K562 (cell line): ENCODE measurements at regions not wholly inside any gene's neighbourhood (a gene's known extent, or its start where the extent isn't known, plus 50 kb on each side); places are given as distances from the start of the nearest gene placed in this dataset.

Source experiments
- ATAC-seq: fragments of 200-7000 bp; cut with Tn5 transposase; 3 replicates; pipeline ENCODE4 v1.9.1; 2020; ENCODE audit warnings: moderate library complexity
- BruUV-seq: library from RNA; stranded (reverse); fragments of 400-500 nt; replicated peaks from 2 replicates; lab custom pipeline; 2021; lab: Mats Ljungman, UMichigan
- CTCF ChIA-PET: fragments of 300-600 bp; formaldehyde crosslinking; extraction: SDS; loops from one replicate; lab custom pipeline; 2021; ENCODE audit warnings: low intra/inter-chr PET ratio; lab: Yijun Ruan, JAX
- POLR2A ChIA-PET: fragments of 300-600, 350-650 bp; sonication (Branson Sonifier 250); formaldehyde crosslinking; extraction: SDS; loops from one replicate; lab custom pipeline; 2021; ENCODE audit warnings: antibody characterized with exemption, inconsistent platforms; lab: Yijun Ruan, JAX
- DNase-seq, 4 experiments: peaks; one replicate each; pipeline versions ENCODE4 v3.0.0 to v3.0.0-alpha.2; 2011 to 2018; ENCODE audit warnings: low spot score in 3 of 4, mixed read lengths in 3 of 4; ENCODE audit errors: extremely low read depth in 1 of 4
- FAIRE-seq: peaks from 2 replicates; lab custom pipeline; 2011; peaks lifted over from hg19 to GRCh38; lab: Jason Lieb, UNC
- H2AFZ ChIP-seq: 2 replicates; pipeline ENCODE4 v1.6.0; 2011; ENCODE audit warnings: low read depth, low read length, control low read depth, inconsistent platforms
- H3K27ac ChIP-seq: fragments of 200-600 bp; 3 replicates; pipeline ENCODE4 v1.8.0; 2011; ENCODE audit warnings: low read depth, mild to moderate bottlenecking, control low read depth, inconsistent platforms, low read length, moderate library complexity, mixed read lengths; ENCODE audit errors: extremely low read depth
- H3K27me3 ChIP-seq, 2 experiments: fragments of 300-600 bp in 1 of 2; 2 replicates in 1 of 2; 3 replicates in 1 of 2; pipeline versions ENCODE4 v1.6.0 to v1.8.0; 2011; ENCODE audit warnings: inconsistent platforms in 2 of 2, low read length in 2 of 2, mild to moderate bottlenecking in 1 of 2, mixed read lengths in 1 of 2, moderate library complexity in 1 of 2; ENCODE audit not compliant: control insufficient read depth in 2 of 2, insufficient read depth in 2 of 2
- H3K36me3 ChIP-seq: fragments of 300-600 bp; 3 replicates; pipeline ENCODE4 v1.8.0; 2011; ENCODE audit warnings: mild to moderate bottlenecking, low read length, inconsistent platforms; ENCODE audit not compliant: control insufficient read depth, insufficient read depth
- H3K4me1 ChIP-seq, 2 experiments: fragments of 200-600 bp in 1 of 2; replicated peaks in 1 of 2; 2 replicates in 1 of 2; 3 replicates in 1 of 2; pipeline versions ENCODE4 v1.5.1 to v1.8.0; 2011; ENCODE audit warnings: inconsistent platforms in 2 of 2, low read length in 2 of 2, mild to moderate bottlenecking in 1 of 2, mixed read lengths in 1 of 2, moderate library complexity in 1 of 2; ENCODE audit not compliant: control insufficient read depth in 2 of 2, insufficient read depth in 2 of 2
- H3K4me2 ChIP-seq: 2 replicates; pipeline ENCODE4 v1.6.1; 2011; ENCODE audit warnings: low read length, control low read depth, inconsistent platforms, mixed read lengths; ENCODE audit not compliant: insufficient read depth
- H3K4me3 ChIP-seq: fragments of 200-600 bp; sonication (generic), shearing (Covaris generic); 2 replicates; pipeline ENCODE4 v1.5.1; 2016; ENCODE audit warnings: control low read depth, inconsistent platforms
- H3K79me2 ChIP-seq: fragments of 200-600 bp; 3 replicates; pipeline ENCODE4 v1.8.0; 2011; ENCODE audit warnings: low read length, inconsistent platforms; ENCODE audit not compliant: control insufficient read depth, insufficient read depth
- H3K9ac ChIP-seq, 2 experiments: 2 replicates each; pipeline versions ENCODE4 v1.6.0 to v1.6.1; 2011; ENCODE audit warnings: low read depth in 2 of 2, low read length in 2 of 2, control low read depth in 1 of 2, inconsistent platforms in 1 of 2, mild to moderate bottlenecking in 1 of 2, mixed read lengths in 1 of 2; ENCODE audit not compliant: insufficient read depth in 1 of 2
- H3K9me1 ChIP-seq: one replicate; pipeline ENCODE4 v1.6.0; 2011; ENCODE audit warnings: inconsistent platforms, mild to moderate bottlenecking, low read length, moderate library complexity; ENCODE audit not compliant: control insufficient read depth, insufficient read depth
- H3K9me3 ChIP-seq: replicated peaks from 2 replicates; pipeline ENCODE4 v1.5.1; 2011; ENCODE audit warnings: low read depth, low read length, inconsistent platforms; ENCODE audit not compliant: control insufficient read depth, insufficient read depth
- H4K20me1 ChIP-seq: replicated peaks from 2 replicates; pipeline ENCODE4 v1.6.1; 2011; ENCODE audit warnings: low read length, inconsistent platforms, mixed read lengths; ENCODE audit not compliant: control insufficient read depth, insufficient read depth
- BRCA1 ChIP-seq, 2 experiments: fragments of 450-650 bp in 1 of 2; sonication (generic) in 1 of 2; formaldehyde crosslinking in 1 of 2; IDR thresholded peaks; 2 replicates each; pipeline versions ENCODE4 v1.5.0 to v1.6.1; 2017 to 2020; ENCODE audit warnings: mild to moderate bottlenecking in 1 of 2, missing genetic modification reagents in 1 of 2
- E2F3 ChIP-seq: fragments of 250-450 bp; sonication (Bioruptor Pico); IDR thresholded peaks from 2 replicates; pipeline ENCODE4 v1.4.0; 2020; ENCODE audit warnings: mild to moderate bottlenecking
- ELK3 ChIP-seq: fragments of 450-650 bp; formaldehyde crosslinking; IDR thresholded peaks from 2 replicates; pipeline ENCODE4 v1.4.0; 2020; ENCODE audit warnings: mild to moderate bottlenecking
- GABPB2 ChIP-seq: fragments of 250-450 bp; sonication (Bioruptor Pico); conservative IDR thresholded peaks from 2 replicates; pipeline ENCODE4 v1.5.1; 2021; ENCODE audit warnings: mild to moderate bottlenecking
- GATAD2B ChIP-seq: fragments of 450-650 bp; IDR thresholded peaks from 2 replicates; pipeline ENCODE4 v1.6.1; 2017; ENCODE audit warnings: mild to moderate bottlenecking, borderline replicate concordance
- HDAC1 ChIP-seq, 2 experiments: fragments of 450-650 bp; IDR thresholded peaks; 2 replicates each; pipeline ENCODE4 v1.6.1; 2016 to 2017; ENCODE audit warnings: inconsistent platforms in 1 of 2, mild to moderate bottlenecking in 1 of 2, moderate library complexity in 1 of 2
- KLF1 ChIP-seq: fragments of 450-650 bp; IDR thresholded peaks from 2 replicates; pipeline ENCODE4 v1.6.1; 2016; ENCODE audit warnings: missing genetic modification characterization, missing compliant biosample characterization
- MBD2 ChIP-seq: sonication (generic); IDR thresholded peaks from 2 replicates; pipeline ENCODE4 v1.6.1; 2016; ENCODE audit warnings: low read depth, borderline replicate concordance
- MYBL2 ChIP-seq, 2 experiments: fragments of 450-650 bp in 1 of 2; sonication (generic) in 1 of 2; formaldehyde crosslinking in 1 of 2; IDR thresholded peaks; 2 replicates each; pipeline versions ENCODE4 v1.6.1 to v1.8.1; 2017 to 2022; ENCODE audit warnings: borderline replicate concordance in 1 of 2, inconsistent platforms in 1 of 2, low read depth in 1 of 2, mild to moderate bottlenecking in 1 of 2, missing genetic modification reagents in 1 of 2, moderate library complexity in 1 of 2
- NRF1 ChIP-seq, 2 experiments: fragments of 450-650 bp; IDR thresholded peaks in 1 of 2; conservative IDR thresholded peaks in 1 of 2; 2 replicates each; pipeline ENCODE4 v1.6.1; 2014; ENCODE audit warnings: mild to moderate bottlenecking in 2 of 2
- RAD51 ChIP-seq: fragments of 450-650 bp; IDR thresholded peaks from 2 replicates; pipeline ENCODE4 v1.7.1; 2016; ENCODE audit warnings: low read depth, mild to moderate bottlenecking, borderline replicate concordance
- SAP30 ChIP-seq: fragments of 200-600 bp; sonication (generic); IDR thresholded peaks from 2 replicates; pipeline ENCODE4 v1.6.1; 2012; ENCODE audit warnings: borderline replicate concordance, low read depth, mild to moderate bottlenecking, moderate library complexity, low read length, control low read depth, inconsistent platforms; ENCODE audit not compliant: insufficient read depth, poor library complexity, severe bottlenecking
- SIX5 ChIP-seq, 2 experiments: IDR thresholded peaks; 2 replicates each; pipeline ENCODE4 v1.6.1; 2011; ENCODE audit warnings: low read length in 2 of 2, borderline replicate concordance in 1 of 2, low read depth in 1 of 2, mild to moderate bottlenecking in 1 of 2, moderate library complexity in 1 of 2; ENCODE audit not compliant: insufficient read depth in 1 of 2
- STAT6 ChIP-seq: sonication (generic); formaldehyde crosslinking; IDR thresholded peaks from 2 replicates; pipeline ENCODE4 v1.8.1; 2023; ENCODE audit warnings: mild to moderate bottlenecking, missing genetic modification reagents
- WGBS: fragments of 100-300 bp; shearing (Covaris generic); methylation state at CpG from one replicate; pipeline ENCODE4 v1.1.6; 2016; ENCODE audit warnings: low coverage, mixed read lengths; ENCODE audit not compliant: insufficient coverage; ENCODE audit errors: missing lambda C conversion rate; 5-methylcytosine and 5-hydroxymethylcytosine counted together
- in situ Hi-C: fragments of 300-500 bp; cut with MboI; formaldehyde crosslinking; loops from 4 replicates; pipeline ENCODE4 v1.15.0; 2018; ENCODE audit warnings: inconsistent platforms, mixed read lengths
- intact Hi-C: fragments of 100-400 bp; cut with micrococcal nuclease; formaldehyde crosslinking; loops from 2 replicates; pipeline ENCODE4 v1.14.2; 2022

- TF ChIP-seq ELK3 (CRISPR knock-in tag), result no peak
- no peak for TF ChIP-seq BRCA1 (IDR thresholded peaks at IDR 0.05)
- no peak for TF ChIP-seq BRCA1 (CRISPR knock-in tag; IDR thresholded peaks at IDR 0.05)
- no peak for TF ChIP-seq GABPB2 (CRISPR knock-in tag)
- TF ChIP-seq STAT6 (CRISPR knock-in tag), result no peak
- TF ChIP-seq KLF1 (tag), result no peak
Measured at GRCh38 chr10:89101943-89102342, 105.2 kb downstream of the CH25H start (continued).

- intact Hi-C loops, result no loop called here
Measured at GRCh38 chr10:89100680-89101079, 106.4 kb downstream of the CH25H start.

More at GRCh38 chr10:89100680-89101079, 106.4 kb downstream of the CH25H start:
- Histone ChIP-seq H3K36me3 (no peaks in the 10 kb centered on the region), H3K9ac (no peak overlapping the region), H3K4me1 (no peaks in the 10 kb centered on the region), H3K27me3 (no peaks in the 10 kb centered on the region), H4K20me1 (no peaks in the 10 kb centered on the region), H3K4me3 (no peak overlapping the region), H3K79me2 (no peaks in the 10 kb centered on the region), H3K4me2 (no peak overlapping the region), H3K27ac (no peak overlapping the region), H3K9me3 (no peaks in the 10 kb centered on the region), H2AFZ (no peak overlapping the region), H3K9me1 (no peaks in the 10 kb centered on the region)
- FAIRE-seq (no peak), ATAC-seq (no peak), DNase-seq (no peak)
- 6% methylated on average over 4 of the region's 4 CpGs for WGBS
- CTCF ChIA-PET, result no interaction called here
- POLR2A ChIA-PET, result no interaction called here
- in situ Hi-C loops, result no loop called here
- no peak for TF ChIP-seq HDAC1 (IDR thresholded peaks at IDR 0.05)
- TF ChIP-seq SIX5 (IDR thresholded peaks at IDR 0.05; ENCODE audit: borderline replicate concordance in 1 of 2, insufficient read depth in 1 of 2, low read depth in 1 of 2, low read length in 2 of 2), result no peak
- TF ChIP-seq NRF1 (conservative IDR thresholded peaks at IDR 0.05 in 1 of 2, IDR thresholded peaks at IDR 0.05 in 1 of 2), result no peak
- TF ChIP-seq MYBL2 (IDR thresholded peaks at IDR 0.05; ENCODE audit: low read depth), result no peak
- TF ChIP-seq MYBL2 (CRISPR knock-in tag; IDR thresholded peaks at IDR 0.05; ENCODE audit: borderline replicate concordance), result no peak
- TF ChIP-seq GATAD2B, result no peak
- TF ChIP-seq E2F3 (CRISPR knock-in tag), result no peak
- no peak for TF ChIP-seq MBD2
- no peak for TF ChIP-seq SAP30
- TF ChIP-seq RAD51, result no peak
- no TSS peak for BruUV-seq
